IMR-90 (cell line): ENCODE measurements at regions not wholly inside any gene's neighbourhood (a gene's known extent, or its start where the extent isn't known, plus 50 kb on each side); places are given as distances from the start of the nearest gene placed in this dataset.

Experiments
- ATAC-seq: fragments of 200-7000 bp; cut with Tn5 transposase; 2 replicates; pipeline ENCODE4 v1.9.1; 2020; ENCODE audit warnings: low read depth, mild to moderate bottlenecking, moderate library complexity
- BruUV-seq: library from RNA; stranded (reverse); fragments of 400-500 nt; replicated peaks from 2 replicates; lab custom pipeline; 2021; lab: Mats Ljungman, UMichigan
- CTCF ChIA-PET: fragments of 300-600 bp; formaldehyde crosslinking; extraction: SDS; loops from one replicate; lab custom pipeline; 2021; ENCODE audit warnings: antibody characterized with exemption; lab: Yijun Ruan, JAX
- POLR2A ChIA-PET: fragments of 300-600 bp; sonication (Branson Sonifier 250); formaldehyde crosslinking; loops from one replicate; lab custom pipeline; 2022; ENCODE audit warnings: antibody characterized with exemption; ENCODE audit not compliant: unreplicated experiment; lab: Charles Lee
- DNase-seq: peaks from one replicate; pipeline ENCODE4 v3.0.0; 2013
- H2AFZ ChIP-seq: replicated peaks from 2 replicates; pipeline ENCODE3; 2013; ENCODE audit warnings: low read length, mild to moderate bottlenecking; ENCODE audit not compliant: poor library complexity
- H2AK5ac ChIP-seq: 2 replicates; pipeline ENCODE4 v1.6.1; 2013; ENCODE audit warnings: low read depth, low read length, inconsistent platforms
- H2AK9ac ChIP-seq: replicated peaks from 2 replicates; pipeline ENCODE3; 2013; ENCODE audit warnings: mild to moderate bottlenecking, low read depth, low read length, moderate library complexity; ENCODE audit not compliant: poor library complexity
- H2BK120ac ChIP-seq: 2 replicates; pipeline ENCODE4 v1.6.1; 2013; ENCODE audit warnings: low read depth, low read length, inconsistent platforms
- H2BK15ac ChIP-seq: 3 replicates; pipeline ENCODE4 v1.6.1; 2013; ENCODE audit warnings: low read depth, low read length, inconsistent platforms
- H2BK20ac ChIP-seq: 2 replicates; pipeline ENCODE4 v1.6.1; 2013; ENCODE audit warnings: low read depth, mild to moderate bottlenecking, inconsistent platforms, low read length, moderate library complexity
- H2BK5ac ChIP-seq: 2 replicates; pipeline ENCODE4 v1.6.1; 2013; ENCODE audit warnings: mild to moderate bottlenecking, low read depth, low read length, inconsistent platforms; ENCODE audit not compliant: poor library complexity, severe bottlenecking
- H3K14ac ChIP-seq: replicated peaks from 2 replicates; pipeline ENCODE4 v1.6.1; 2013; ENCODE audit warnings: low read depth, low read length, inconsistent platforms
- H3K18ac ChIP-seq: 2 replicates; pipeline ENCODE4 v1.6.1; 2013; ENCODE audit warnings: low read depth, low read length, control low read depth
- H3K23ac ChIP-seq: 2 replicates; pipeline ENCODE4 v1.6.1; 2013; ENCODE audit warnings: low read depth, low read length, inconsistent platforms
- H3K27ac ChIP-seq: 2 replicates; pipeline ENCODE4 v1.5.1; 2013; ENCODE audit warnings: mild to moderate bottlenecking, control low read depth, low read length; ENCODE audit not compliant: insufficient read depth
- H3K27me3 ChIP-seq: 2 replicates; pipeline ENCODE4 v1.6.1; 2013; ENCODE audit warnings: low read length; ENCODE audit not compliant: control insufficient read depth, insufficient read depth
- H3K36me3 ChIP-seq: 2 replicates; pipeline ENCODE4 v1.6.1; 2013; ENCODE audit warnings: low read length, mixed read lengths; ENCODE audit not compliant: control insufficient read depth, insufficient read depth
- H3K4ac ChIP-seq: 2 replicates; pipeline ENCODE4 v1.6.1; 2013; ENCODE audit warnings: low read depth, low read length, inconsistent platforms
- H3K4me1 ChIP-seq: 2 replicates; pipeline ENCODE4 v1.6.1; 2013; ENCODE audit warnings: low read length, mixed read lengths; ENCODE audit not compliant: control insufficient read depth, insufficient read depth
- H3K4me2 ChIP-seq: 2 replicates; pipeline ENCODE4 v1.6.1; 2013; ENCODE audit warnings: low read depth, mild to moderate bottlenecking, control low read depth, low read length, moderate library complexity
- H3K4me3 ChIP-seq: 2 replicates; pipeline ENCODE4 v1.5.1; 2013; ENCODE audit warnings: low read depth, mild to moderate bottlenecking, control low read depth, low read length, moderate library complexity; ENCODE audit not compliant: insufficient read depth
- H3K56ac ChIP-seq: 2 replicates; pipeline ENCODE4 v1.6.1; 2013; ENCODE audit warnings: low read length, inconsistent platforms; ENCODE audit not compliant: insufficient read depth; ENCODE audit errors: extremely low read depth
- H3K79me1 ChIP-seq, 2 experiments: 2 replicates each; pipeline ENCODE4 v1.6.1; 2013; ENCODE audit warnings: low read length in 2 of 2, inconsistent platforms in 1 of 2, low read depth in 1 of 2
- H3K9ac ChIP-seq: 2 replicates; pipeline ENCODE4 v1.6.1; 2013; ENCODE audit warnings: low read depth, low read length, control low read depth
- H3K9me1 ChIP-seq: 2 replicates; pipeline ENCODE4 v1.6.1; 2013; ENCODE audit warnings: low read length, inconsistent platforms; ENCODE audit not compliant: insufficient read depth
- H3K9me3 ChIP-seq: 2 replicates; pipeline ENCODE4 v1.6.1; 2013; ENCODE audit warnings: low read length; ENCODE audit not compliant: control insufficient read depth, insufficient read depth
- H4K20me1 ChIP-seq: 2 replicates; pipeline ENCODE4 v1.6.1; 2013; ENCODE audit warnings: low read length, inconsistent platforms; ENCODE audit not compliant: insufficient read depth
- H4K5ac ChIP-seq: 2 replicates; pipeline ENCODE4 v1.6.1; 2013; ENCODE audit warnings: mild to moderate bottlenecking, low read depth, low read length, control low read depth
- H4K8ac ChIP-seq, 2 experiments: 2 replicates each; pipeline ENCODE4 v1.6.1; 2013; ENCODE audit warnings: low read depth in 2 of 2, low read length in 2 of 2, control low read depth in 1 of 2, inconsistent platforms in 1 of 2
- H4K91ac ChIP-seq: 2 replicates; pipeline ENCODE4 v1.6.1; 2013; ENCODE audit warnings: low read depth, low read length, inconsistent platforms; ENCODE audit not compliant: insufficient read depth
- RCOR1 ChIP-seq: IDR thresholded peaks from 2 replicates; pipeline ENCODE4 v1.6.1; 2012; ENCODE audit warnings: mild to moderate bottlenecking, low read length, improper control_type of control experiment; ENCODE audit not compliant: insufficient replicate concordance
- WGBS, 2 experiments: methylation state at CpG; one replicate each; pipeline versions ENCODE4 v1.1.5 to v1.1.7; 2013; ENCODE audit warnings: missing lambda C conversion rate in 2 of 2; ENCODE audit not compliant: insufficient read length in 1 of 2; ENCODE audit errors: extremely low coverage in 2 of 2; 5-methylcytosine and 5-hydroxymethylcytosine counted together
- dilution Hi-C: fragments of 300-500 bp; cut with HindIII; formaldehyde crosslinking; loops from one replicate; pipeline ENCODE4 v1.14.3; 2018; ENCODE audit warnings: low sequenced_read_pairs; ENCODE audit not compliant: unreplicated experiment
- in situ Hi-C: fragments of 300-500 bp; cut with MboI; formaldehyde crosslinking; loops from 3 replicates; pipeline ENCODE4 v1.14.3; 2019; ENCODE audit warnings: low sequenced_read_pairs, inconsistent platforms, mixed read lengths
- intact Hi-C: fragments of 100-400 bp; cut with micrococcal nuclease; formaldehyde crosslinking; loops from 2 replicates; pipeline ENCODE4 v1.10.0; 2022

GRCh38 chr9:118711843-118712242 lies 657.4 kb downstream of the BRINP1 start:
- Histone ChIP-seq H2BK5ac (no peak overlapping the region), H3K23ac (no peak overlapping the region), H3K4me2 (no peak overlapping the region), H3K36me3 (no peaks in the 10 kb centered on the region), H2BK20ac (no peak overlapping the region), H2AK9ac (no peak overlapping the region), H3K14ac (no peak overlapping the region), H2AK5ac (no peak overlapping the region), H2BK120ac (no peak overlapping the region), H3K27me3 (no peaks in the 10 kb centered on the region), H3K9me3 (peaks cover 2% of the 10 kb centered on the region; the same call in 1 of the 2 replicates), H4K20me1 (no peaks in the 10 kb centered on the region), H4K5ac (no peak overlapping the region), H2AFZ (no peak overlapping the region), H2BK15ac (no peak overlapping the region), H3K4me1 (no peaks in the 10 kb centered on the region), H3K79me1 (no peaks in the 10 kb centered on the region), H3K9ac (no peak overlapping the region), H3K4me3 (no peak overlapping the region), H3K27ac (no peak overlapping the region), H3K4ac (no peak overlapping the region), H3K56ac (no peak overlapping the region), H4K91ac (no peak overlapping the region), H3K18ac (no peak overlapping the region), H4K8ac (no peak overlapping the region), H3K9me1 (no peaks in the 10 kb centered on the region)
- CTCF ChIA-PET: no interaction called here
- DNase-seq (no peak), ATAC-seq (no peak)
- no TSS peak for BruUV-seq
- in situ Hi-C loops: no loop called here
- intact Hi-C loops: no loop called here
- dilution Hi-C loops: no loop called here
- POLR2A ChIA-PET: no interaction called here
- no peak for TF ChIP-seq RCOR1
- WGBS, 2 experiments: no CpG with 5 or more reads among the region's 1 CpG
